ENCODE measurements at regions not wholly inside any gene's neighbourhood (a gene's known extent, or its start where the extent isn't known, plus 50 kb on each side); places are given as distances from the start of the nearest gene placed in this dataset.
"Not testable (repeated sequence)": the region's sequence is repeated elsewhere in the genome, so short reads cannot be mapped to it uniquely, and the experiment has no call there.

DNA sequence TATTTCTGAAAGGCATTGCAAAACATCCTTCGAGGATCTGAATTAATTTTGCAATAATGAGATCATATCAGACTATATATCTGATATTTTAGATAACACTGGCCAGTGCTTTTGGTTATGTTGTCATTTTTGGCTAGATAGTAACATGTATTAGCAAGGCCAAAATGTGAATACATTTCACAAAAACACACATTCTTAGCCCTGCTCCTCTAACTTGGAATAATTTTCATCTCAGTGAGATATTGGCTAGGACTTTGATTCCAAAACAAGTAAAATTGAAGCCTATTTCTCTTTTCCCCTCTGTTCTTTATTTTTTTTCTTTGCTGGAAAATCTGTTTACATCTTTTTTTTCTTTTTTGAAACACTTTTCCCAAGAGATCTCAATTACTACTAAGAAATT is 466.8 kb upstream of the CDH4 start:
- DNase-seq, result no peak

DNA sequence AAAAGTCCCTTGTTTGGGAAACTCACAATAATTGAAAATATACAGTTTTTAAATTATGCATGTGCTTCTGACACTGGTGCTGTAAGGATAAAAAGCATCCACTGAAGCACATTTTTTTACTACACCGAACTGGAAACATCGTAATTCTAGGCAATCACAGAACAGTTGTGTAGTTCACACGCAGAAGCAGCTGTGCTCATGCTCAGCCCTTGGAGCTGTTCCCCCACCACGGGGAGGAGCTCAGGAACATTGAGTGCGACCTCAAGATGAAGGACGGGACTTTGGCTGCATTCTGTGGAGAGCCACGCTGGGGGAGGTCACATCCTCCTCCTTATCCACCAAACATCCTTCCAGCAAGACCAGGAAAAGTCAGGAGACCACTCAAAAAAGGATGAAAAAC is 466.3 kb upstream of the CDH4 start:
- no peak for DNase-seq

DNA sequence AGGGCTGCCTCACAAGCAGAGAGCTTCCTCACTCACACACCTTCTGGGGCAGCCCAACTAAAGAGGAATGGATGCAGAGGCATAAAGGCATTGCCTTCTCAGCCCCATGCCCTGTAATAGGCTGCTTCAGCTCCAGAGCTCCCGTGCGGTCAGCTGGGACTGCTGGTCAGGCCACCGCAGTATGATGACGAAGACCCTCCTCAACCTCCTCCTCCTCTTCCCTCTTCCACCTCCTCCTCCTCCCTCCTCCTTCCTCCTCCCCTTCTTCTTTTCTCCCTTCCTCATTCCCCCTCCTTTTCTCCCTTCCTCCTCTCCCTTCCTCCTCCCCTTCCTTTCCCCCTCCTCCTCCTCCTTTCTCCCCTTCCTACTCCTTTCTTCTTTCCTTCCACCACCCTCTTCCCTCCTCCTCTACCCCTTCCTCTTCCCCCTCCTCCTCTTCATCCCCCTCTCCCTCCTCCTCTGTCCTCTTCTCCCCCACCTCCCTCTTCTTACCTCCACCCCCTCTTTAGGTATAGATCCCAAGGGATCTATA is 465.3 kb upstream of the CDH4 start:
- no peak for DNase-seq

GRCh38 chr20:60787276-60787675 is 464.8 kb upstream of the CDH4 start:
- DNase-seq, result no peak

GRCh38 chr20:60788070-60788469 is 464.0 kb upstream of the CDH4 start:
- no peak for DNase-seq

- DNase-seq, result no peak
Observed at GRCh38 chr20:60789399-60789798, 462.7 kb upstream of the CDH4 start.

DNA sequence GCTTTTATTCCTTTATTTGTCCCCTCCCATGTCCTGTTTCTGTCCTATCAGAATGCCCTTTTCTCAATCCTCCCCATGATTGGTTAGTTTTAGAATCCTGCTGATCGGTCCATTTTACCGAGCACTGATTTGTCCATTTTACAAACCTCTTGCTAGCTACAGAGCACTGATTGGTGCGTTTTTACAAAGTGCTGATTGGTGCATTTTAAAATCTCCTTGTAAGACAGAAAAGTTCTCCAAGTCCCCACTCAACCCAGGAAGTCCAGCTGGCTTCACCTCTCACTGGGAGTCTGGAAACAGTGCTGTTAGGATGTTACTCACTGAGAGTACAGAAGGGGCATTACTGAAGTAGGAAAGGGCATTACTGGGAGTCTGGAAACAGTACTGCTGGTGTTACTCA is 461.7 kb upstream of the CDH4 start:
- DNase-seq, result not testable (repeated sequence)

GRCh38 chr20:60791823-60792222 is 460.2 kb upstream of the CDH4 start:
- DNase-seq, result no peak

- no peak for DNase-seq
Observed at GRCh38 chr20:60792941-60793340, 459.1 kb upstream of the CDH4 start.

DNA sequence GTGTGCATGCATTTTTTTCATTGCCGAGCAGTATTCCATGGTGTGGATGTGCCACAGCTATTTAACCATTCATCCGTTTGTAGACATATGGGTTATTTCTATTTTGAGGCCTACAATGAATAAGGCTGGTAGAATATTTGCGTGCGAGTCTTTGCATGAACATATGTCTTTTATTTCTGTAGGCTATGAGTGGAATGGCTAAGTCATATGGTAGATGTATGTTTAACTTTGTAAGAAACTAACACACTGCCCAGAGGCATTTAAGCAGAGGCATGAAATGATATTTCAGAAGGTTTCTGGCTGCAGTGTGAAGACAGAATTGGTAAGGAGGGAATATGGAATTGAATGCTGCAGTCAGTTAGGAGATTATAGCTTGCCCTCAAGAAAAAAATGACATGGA is 457.4 kb upstream of the CDH4 start:
- no peak for DNase-seq

GRCh38 chr20:60795651-60796050 is 456.4 kb upstream of the CDH4 start:
- no peak for DNase-seq

- no peak for DNase-seq
Observed at GRCh38 chr20:60800185-60800584, 451.9 kb upstream of the CDH4 start.

GRCh38 chr20:60802676-60803075 is 449.4 kb upstream of the CDH4 start:
- no peak for DNase-seq

- DNase-seq, result no peak
Observed at GRCh38 chr20:60803335-60804055, 448.6 kb upstream of the CDH4 start.

GRCh38 chr20:60804240-60804917 is 447.7 kb upstream of the CDH4 start:
- DNase-seq, result no peak

- no peak for DNase-seq
Observed at GRCh38 chr20:60804918-60805630, 447.0 kb upstream of the CDH4 start.

GRCh38 chr20:60806354-60806753 is 445.7 kb upstream of the CDH4 start:
- DNase-seq, result no peak

- no peak for DNase-seq
Observed at GRCh38 chr20:60806824-60807223, 445.2 kb upstream of the CDH4 start.

GRCh38 chr20:60808003-60808672 is 443.9 kb upstream of the CDH4 start:
- no peak for DNase-seq

DNA sequence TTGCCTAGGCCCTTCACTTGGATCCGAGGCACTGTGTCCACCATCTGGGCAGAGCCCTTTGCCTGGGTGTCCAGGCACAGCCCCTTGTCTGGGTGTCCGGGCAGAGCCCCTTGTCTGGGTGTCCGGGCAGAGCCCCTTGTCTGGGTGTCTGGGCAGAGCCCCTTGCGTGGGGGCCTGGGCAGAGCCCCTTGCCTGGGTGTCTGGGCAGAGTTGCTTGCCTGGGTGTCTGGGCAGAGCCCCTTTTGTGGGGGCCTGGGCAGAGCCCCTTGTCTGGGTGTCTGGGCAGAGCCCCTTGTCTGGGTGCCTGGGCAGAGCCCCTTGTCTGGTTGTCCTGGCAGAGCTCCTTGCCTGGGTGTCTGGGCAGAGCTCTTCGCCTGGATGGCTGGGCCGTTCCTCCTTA is 443.4 kb upstream of the CDH4 start:
- no peak for DNase-seq

DNA sequence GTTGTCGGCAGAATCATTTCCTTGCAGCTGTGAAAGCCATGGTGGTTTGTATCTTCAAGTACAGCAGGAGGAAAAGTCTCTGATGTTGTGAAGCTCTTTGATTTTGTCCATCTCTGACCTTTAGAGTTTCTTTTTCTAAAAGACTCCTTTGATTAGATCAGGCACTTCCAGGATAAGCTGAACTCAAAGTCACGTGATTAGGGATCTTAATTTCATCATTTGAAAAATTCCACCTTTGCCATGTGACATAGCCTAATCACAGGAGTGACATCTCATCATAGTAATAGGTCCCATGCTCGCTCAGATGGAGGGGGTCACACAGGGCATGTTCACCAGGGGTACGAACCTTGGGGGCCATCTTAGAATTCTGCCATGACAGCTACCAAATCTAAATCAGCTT is 441.5 kb upstream of the CDH4 start:
- DNase-seq, result no peak

DNA sequence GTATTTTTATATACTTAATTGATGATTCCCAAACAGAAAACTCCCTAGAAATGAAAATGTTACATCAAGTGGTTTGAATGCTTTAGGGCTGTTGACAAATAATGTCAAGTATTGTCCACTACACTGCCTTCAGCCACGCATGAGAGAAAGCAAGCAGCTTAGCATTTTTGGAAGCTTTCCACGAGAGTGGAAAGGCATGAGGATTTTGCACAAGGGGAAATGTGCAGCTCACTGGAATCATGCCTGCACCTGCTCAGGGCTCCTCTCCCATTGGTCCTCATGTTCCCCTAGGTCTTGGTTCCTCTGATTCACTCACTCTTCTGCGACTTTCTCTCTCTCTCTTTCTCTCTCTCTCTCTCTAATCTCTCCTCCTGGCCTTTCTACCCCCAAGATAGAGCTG is 439.5 kb upstream of the CDH4 start:
- no peak for DNase-seq

- DNase-seq, result no peak
Observed at GRCh38 chr20:60813066-60813465, 439.0 kb upstream of the CDH4 start.
